ENCODE measurements at regions not wholly inside any gene's neighbourhood (a gene's known extent, or its start where the extent isn't known, plus 50 kb on each side); places are given as distances from the start of the nearest gene placed in this dataset.

GRCh38 chr2:145841973-145842372 lies 1322.1 kb upstream of the ZEB2 start:
- TF ChIP-seq CTCF (IDR thresholded peaks at IDR 0.05) (no peak), POLR2A (IDR thresholded peaks at IDR 0.05) (no peak)
